ENCODE measurements at regions not wholly inside any gene's neighbourhood (a gene's known extent, or its start where the extent isn't known, plus 50 kb on each side); places are given as distances from the start of the nearest gene placed in this dataset.

DNA sequence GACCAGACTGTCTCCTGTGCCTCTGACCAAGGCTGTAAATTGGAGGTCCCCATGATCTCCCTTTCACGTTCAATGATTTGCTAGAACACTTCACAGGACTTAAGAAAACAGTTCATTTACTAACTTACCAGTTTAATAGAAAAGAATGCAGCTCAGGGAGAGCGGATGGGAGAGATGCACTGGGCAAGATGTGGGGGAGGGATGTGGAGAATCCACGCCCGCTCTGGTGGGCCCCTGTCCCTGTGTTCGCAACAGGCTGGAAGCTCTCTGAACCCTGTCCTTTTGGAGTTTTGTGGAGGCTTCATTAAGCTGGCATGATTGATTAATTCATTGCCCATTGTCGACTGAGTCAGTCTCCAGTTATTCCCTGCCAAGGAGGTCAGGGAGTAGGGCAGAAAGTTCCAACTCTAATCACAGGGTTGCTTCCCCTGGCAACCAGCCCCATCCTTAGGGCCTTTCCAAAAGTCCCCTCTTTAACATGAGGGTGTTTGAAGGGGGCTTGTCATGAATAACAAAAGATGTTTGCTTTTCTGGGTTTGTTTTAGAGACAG is 257.1 kb downstream of the ACKR3 start:
- DNase-seq (ENCODE audit: low spot score) = no peak

DNA sequence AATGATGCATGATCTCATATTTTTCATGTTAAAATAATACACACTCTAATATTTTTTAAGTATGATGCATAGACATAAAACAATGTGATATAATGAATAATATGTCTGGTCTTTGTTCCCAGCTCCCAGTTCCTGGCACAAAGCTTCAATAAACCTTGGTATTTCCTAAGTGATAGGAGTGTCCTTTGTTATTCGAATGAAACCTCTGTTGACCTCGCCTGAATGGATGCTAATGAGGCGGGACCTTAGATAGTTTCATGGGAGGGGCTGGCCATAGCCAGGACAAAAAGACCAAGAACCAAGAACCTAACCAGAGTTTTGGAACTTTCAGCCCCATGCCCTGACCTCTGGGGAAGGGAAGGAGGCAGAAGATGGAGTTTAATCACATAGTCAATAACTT is 257.7 kb upstream of the COPS8 start:
- DNase-seq (ENCODE audit: low spot score) = no peak

DNA sequence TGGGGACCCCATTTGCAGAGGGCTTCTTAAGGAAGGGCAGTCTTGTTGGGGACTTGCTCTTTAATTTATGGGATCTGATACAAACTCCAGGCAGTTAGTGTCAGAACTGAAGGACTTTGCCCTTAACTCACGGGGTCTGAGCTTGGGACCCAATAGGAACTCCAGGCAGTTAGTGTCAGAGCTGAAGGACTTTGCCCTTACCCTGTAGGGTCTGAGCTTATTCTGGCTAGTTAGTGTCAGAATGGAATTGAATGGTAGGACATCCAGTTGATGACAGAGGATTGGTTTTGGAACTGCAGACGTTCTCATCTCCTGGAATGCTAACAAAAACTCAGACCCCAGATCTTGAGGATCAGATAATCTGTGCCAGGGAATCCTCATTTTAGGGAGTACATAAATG is 256.9 kb upstream of the COPS8 start:
- DNase-seq (ENCODE audit: low spot score) = no peak

DNA sequence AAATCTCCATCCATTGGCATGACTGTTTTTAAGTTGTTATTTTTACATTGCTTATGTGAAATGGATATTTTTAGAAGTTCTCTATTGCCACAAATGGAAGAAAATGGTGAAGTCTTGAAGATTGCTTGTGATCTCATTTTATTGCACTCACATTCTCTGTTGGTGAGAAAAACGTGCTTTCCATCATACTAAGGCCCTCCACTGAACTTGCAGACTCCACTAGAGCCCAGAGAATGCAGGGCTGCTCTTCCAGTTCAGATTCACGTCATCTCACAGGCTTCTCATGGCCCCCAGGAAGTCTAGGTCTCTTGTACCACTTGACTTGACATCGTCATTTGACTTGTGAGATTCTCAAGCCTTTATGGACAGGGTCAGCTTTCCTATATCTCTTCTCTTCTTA is 254.8 kb upstream of the COPS8 start:
- DNase-seq (ENCODE audit: low spot score) = no peak

DNA sequence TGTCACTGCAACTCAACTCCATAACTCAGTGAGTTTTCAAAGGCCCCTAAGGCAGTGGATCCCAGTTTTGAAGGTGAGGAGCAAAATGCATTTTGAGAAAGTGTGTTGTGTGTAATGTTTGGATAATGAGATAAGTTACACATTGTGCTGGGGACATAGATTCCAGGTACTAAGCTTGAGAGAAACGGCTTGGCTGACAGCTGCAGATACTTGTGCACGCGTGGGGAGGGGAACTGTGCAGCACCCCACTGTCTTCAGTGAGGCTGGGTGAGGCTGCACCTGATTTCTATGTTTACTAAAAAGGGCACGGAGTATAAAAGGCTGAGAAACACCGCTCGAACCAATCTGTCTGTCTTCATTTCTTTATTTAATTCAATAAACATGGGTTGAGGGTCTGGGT is 254.0 kb upstream of the COPS8 start:
- DNase-seq (ENCODE audit: low spot score) = no peak

DNA sequence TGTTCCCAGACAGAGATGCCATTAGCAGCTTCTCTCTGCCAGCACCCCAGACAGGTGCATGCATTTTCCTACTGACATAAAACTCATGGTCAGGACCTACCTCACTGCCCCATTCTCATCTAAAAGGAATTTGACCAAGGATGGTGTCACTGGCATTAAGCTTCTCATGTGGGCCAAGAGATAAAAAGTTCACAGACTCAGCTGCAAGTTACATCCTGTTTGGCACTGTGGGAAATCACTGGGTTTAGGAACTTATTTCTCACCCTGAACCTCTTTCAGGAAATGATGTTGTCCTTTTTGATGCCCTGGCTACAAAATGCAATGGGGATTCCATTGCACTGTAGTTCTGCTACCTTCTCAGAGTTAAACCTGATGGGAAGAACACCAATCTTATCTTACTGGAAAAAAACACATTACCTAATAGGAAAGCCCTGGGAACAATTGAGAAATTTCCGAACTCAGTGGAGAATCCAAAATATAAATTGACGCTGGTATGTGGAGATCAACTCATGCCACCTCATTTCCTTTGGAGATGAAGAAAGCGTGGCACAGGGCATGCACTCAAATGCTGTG is 252.1 kb upstream of the COPS8 start:
- DNase-seq (ENCODE audit: low spot score) = no peak

DNA sequence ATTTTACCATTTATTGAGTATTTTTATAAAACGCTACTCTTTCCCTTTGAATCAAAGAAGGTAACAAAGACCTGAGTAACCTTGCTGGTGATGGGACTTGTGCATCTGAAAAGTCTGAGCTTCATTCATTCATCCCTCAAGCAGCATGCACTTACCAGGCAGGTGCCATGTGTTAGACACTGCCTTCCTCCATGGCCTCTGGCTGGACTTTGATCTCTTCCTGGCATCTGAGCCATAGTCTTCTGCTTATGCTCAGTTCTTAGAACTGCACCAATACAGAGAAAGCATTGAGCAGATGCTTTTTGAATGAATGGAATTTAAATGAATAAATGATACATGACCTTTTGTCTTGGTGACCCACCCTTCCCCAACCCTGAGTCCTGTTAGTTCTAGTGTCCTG is 251.4 kb upstream of the COPS8 start:
- DNase-seq (ENCODE audit: low spot score) = no peak

DNA sequence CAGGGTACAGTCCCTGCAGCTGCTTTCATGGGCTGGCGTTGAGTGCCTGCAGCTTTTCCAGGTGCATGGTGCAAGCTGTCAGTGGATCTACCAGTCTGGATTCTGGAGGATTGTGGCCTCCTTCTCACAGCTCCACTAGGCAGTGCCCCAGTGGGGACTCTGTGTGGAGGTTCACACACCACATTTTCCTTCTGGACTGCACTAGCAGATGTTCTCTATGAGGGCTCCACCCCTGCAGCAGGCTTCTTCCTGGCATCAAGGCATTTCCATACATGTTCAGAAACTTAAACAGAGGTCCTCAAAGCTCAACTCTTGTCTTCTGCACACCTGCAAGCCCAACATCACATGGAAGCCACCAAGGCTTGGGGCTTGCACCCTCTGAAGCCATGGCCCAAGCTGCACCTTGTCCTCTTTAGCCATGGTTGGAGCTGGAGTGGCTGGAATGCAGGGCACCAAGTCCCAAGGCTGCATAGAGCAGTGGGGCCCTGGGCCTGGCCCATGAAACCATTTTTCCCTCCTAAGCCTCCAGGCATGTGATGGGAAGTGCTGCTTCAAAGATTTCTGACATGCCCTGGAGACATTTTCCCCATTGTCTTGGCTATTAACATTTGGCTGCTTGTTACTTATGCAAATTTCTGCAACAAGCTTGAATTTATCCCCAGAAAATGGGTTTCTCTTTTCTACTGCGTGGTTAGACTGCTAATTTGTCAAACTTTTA is 250.2 kb upstream of the COPS8 start:
- no peak for DNase-seq (ENCODE audit: low spot score)

DNA sequence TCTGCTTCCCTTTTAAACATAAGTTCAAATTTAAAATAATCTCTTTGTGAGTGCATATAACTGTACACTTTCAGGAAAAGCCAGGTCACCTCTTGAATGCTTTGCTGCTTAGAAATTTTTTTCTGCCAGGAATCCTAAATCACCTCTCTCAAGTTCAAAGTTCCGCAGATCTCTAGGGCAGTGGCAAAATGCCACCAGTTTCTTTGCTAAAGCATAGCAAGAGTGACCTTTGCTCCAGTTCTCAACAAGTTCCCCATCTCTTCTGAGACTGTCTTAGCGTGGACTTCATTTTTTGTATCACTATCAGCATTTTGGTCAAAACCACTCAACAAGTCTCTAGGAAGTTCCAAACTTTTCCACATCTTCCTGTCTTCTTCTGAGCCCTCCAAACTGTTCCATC is 249.7 kb upstream of the COPS8 start:
- peak; percentile 45 for DNase-seq (ENCODE audit: low spot score)

DNA sequence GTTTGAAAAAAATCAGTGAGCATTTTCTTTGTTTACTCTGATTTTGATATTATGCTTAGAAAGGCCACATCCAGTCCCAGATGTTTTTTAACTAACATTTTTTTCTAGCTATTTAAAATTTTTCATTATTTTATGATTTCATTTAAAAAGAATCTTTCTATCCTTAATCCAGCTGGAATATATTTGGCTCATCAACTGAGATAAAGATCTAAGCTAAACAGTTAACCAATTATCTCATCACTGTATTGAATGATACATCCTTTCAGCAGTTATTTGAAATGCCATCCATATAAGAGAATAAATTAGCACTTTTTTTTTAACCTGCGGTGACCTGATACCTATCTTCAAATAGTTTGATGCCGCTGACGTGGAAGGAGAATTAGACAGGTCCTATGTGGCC is 245.5 kb upstream of the COPS8 start:
- no peak for DNase-seq (ENCODE audit: low spot score)

DNA sequence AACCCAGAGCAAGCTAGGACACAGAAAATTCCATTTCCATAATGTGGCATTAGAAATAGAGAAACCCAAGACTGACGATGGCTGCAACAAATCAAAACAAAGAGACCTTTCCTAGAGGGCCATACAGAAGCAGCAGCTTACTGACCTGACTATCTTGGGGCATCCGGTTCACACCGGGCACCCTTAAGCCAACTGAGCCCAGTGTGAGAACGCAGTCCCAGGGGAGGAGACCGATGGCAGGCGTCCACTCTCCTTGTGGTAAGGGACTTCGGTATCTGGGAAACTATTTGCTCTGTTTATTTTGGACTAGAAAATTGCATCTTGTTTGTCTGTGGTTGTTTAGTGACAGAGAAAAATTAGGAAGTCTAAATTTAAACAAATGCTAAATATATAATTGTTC is 244.8 kb upstream of the COPS8 start:
- no peak for DNase-seq (ENCODE audit: low spot score)

DNA sequence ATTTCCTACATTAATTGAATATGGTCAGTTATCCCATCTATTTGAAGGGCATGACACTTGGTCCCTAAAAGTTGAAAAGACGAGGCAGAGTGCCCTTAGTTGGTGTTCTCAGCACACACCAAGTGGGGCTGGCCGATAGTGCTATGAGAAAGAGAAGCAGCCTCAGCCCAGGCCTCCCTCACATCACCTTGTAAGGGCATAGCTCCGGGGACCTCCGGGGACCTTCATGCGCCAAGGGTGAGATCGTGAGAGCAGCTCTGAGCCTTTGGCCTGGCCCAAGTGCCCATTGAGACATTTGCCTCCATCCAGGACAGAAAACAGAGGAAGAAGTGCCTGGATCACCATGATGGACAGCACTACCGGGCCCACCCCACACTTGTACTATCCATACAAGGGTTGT is 244.3 kb upstream of the COPS8 start:
- no peak for DNase-seq (ENCODE audit: low spot score)

DNA sequence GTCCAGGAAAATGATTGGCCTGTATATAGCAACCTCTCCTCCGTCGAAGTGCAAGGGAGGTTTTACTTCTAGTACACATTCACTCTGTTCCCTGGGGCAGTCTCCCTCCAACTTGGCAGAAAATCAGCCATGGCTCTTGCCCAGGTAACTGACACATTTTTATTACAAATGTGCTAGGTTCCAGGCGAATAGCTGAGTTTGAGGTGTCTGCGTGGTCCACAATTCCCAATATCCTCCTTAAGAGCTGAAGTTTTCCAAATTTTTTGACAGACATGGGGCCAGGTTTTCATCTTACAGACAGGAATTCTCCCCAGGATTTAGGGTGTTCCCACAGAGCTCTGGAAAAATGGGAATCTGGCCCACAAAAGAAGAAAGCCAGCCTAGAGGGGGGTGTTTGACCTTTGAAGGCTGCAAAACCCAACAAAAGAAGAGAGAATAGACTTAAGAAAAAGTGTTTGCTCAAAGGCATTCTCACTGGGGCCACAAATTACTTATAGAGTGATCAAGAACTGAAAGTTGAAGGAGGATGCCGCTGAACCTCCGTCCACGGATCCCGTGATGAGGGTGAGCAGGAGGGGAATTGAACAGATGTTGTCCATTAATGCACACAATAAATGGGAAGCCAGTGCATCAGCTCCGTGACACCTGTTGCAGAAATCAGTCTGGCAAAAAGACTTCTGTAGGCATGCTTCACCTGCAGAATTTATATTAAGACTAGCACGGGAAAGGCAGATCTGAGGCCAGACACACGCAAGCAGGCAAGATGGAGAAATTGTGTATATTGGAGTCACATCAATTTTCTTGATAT is 242.3 kb upstream of the COPS8 start:
- DNase-seq (ENCODE audit: low spot score) = no peak

DNA sequence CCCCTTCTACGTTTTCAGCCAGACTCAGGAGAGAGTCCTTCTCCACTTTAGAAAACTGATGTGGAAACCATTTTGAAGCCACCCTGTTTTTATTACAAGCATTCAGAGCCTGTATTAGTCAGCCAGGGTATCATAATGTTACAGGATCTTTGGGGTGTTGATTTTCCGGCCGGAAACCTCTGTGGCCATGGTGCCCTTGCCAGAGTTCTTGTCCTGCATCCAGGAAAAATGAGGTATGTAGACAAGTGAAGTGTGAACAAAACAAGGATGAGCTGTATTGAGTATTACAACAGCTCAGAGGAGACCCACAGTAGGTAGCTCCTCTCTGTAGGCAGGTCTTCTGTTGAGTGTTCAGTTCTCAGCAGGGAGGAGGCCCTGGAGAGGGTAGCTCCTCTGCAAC is 241.0 kb upstream of the COPS8 start:
- no peak for DNase-seq (ENCODE audit: low spot score)

DNA sequence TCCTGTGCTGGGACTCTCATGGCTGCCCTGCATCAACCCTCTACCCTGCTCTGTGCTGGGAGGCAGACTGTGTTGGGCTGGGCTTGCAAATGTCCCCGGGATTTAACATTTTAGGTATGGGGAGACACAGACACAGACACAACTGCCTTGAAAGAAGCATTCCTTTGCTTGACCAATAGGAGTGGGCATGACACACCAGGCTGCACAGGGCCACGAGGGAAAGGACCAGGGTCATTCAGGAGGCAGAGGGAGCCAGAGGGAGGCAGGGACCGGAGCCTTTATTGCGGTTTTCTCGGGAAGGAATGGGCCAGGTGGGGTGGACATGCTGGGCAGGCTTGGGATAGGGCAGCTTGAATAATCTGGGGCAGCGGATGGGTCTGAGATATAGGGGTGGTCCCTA is 238.7 kb upstream of the COPS8 start:
- no peak for DNase-seq (ENCODE audit: low spot score)

DNA sequence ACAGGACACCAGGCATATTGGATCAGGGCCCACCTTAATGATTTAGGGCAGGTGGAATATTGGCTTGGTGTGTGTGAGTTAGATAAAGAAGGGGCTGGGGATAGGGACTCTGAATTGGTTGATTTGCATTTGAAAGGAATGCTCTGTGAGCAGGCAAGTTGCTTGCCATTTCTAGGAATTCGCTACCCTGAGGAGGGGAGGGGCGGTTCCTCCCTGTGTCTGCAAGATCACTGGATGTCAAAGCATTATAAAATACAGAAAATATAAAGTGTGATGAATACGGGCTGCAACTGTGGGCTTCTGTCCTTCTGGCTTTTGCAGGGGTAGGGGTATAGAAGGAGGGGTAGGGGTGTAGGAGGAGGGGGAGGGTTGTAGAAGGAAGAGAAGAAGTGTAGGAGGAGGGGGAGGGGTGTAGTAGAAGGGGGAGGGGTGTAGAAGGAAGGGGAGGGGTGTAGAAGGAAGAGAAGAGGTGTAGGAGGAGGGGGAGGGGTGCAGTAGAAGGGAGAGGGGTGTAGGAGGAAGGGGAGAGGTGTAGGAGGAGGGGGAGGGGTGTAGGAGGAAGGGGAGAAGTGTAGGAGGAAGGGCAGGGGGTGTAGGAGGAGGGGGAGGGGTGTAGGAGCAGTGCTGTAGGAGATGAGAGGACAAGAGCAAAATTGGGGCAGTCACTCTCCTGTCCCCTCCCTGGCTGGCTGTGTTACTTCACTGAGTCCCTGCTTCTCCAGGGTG is 238.0 kb upstream of the COPS8 start:
- DNase-seq (ENCODE audit: low spot score) = no peak

DNA sequence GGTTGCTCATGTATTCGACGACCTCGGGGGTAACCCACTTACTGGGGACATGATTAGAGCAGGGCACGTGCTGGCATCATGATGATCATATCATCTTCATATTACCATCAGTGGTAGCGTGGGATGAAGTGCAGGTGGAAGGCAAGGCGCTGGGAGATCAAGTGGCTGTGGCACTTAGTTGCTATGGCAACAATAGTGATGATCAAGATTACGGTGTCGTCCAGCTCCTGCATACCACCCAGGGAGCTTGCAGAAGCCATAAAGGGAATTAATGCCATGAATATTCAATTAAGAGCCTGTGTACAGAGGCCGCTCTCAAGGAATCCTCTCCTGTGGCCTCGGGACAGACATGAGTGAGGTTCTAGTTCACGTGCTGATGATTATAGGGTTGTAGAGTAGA is 237.2 kb upstream of the COPS8 start:
- DNase-seq (ENCODE audit: low spot score) = no peak

DNA sequence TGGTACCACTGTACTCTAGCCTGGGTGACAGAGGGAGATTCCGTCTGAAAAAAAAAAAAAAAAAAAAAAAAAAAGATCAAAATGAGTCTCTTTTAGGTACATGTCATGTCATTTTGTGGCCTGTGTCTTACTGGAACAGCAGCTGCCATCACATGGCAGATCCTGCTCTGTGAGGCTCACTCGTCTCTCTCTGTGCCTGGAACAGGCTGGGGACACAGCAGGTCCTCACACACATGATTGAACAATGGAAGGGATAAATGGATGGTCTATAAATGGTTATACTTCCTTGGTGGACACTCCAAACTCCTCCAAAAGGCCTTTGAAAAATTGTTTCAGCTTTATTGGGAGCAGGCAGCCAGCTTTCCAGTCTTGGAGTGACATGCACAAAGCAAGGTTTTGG is 236.2 kb upstream of the COPS8 start:
- no peak for DNase-seq (ENCODE audit: low spot score)

DNA sequence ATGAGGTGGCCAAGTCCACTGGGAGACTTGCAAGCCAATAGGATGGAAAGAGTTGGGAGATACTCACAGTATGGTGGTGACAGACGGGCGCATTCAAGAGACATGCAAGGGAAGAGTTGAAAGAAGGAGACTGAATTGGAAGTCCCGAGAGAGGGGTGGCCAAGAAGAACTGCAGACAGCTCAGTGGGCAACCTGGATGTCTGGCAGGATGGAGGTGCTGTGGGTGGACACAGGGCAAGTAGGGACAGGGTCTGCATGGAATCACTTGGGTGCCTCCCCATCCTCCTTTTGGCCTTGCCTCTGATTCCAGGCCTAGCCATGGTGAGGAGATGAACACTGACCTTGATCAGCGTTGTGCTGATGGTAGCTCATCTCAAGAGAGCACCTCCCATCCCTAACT is 235.7 kb upstream of the COPS8 start:
- no peak for DNase-seq (ENCODE audit: low spot score)

DNA sequence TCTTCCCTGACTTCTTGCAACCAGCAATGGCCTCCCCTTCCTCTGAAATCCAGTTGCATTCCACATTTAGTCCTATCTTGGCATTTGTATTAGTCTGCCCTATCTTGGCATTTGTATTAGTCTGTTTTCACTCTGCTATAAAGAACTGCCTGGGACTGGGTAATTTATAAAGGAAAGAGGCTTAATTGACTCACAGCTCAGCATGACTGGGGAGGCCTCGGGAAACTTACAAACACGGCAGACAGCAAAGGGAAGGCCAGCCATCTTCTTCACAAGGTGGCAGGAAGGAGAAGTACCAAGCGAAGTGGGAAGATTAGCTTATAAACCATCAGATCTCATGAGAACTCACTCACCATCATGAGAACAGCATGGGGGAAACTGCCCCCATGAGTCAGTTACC is 234.5 kb upstream of the COPS8 start:
- no peak for DNase-seq (ENCODE audit: low spot score)

DNA sequence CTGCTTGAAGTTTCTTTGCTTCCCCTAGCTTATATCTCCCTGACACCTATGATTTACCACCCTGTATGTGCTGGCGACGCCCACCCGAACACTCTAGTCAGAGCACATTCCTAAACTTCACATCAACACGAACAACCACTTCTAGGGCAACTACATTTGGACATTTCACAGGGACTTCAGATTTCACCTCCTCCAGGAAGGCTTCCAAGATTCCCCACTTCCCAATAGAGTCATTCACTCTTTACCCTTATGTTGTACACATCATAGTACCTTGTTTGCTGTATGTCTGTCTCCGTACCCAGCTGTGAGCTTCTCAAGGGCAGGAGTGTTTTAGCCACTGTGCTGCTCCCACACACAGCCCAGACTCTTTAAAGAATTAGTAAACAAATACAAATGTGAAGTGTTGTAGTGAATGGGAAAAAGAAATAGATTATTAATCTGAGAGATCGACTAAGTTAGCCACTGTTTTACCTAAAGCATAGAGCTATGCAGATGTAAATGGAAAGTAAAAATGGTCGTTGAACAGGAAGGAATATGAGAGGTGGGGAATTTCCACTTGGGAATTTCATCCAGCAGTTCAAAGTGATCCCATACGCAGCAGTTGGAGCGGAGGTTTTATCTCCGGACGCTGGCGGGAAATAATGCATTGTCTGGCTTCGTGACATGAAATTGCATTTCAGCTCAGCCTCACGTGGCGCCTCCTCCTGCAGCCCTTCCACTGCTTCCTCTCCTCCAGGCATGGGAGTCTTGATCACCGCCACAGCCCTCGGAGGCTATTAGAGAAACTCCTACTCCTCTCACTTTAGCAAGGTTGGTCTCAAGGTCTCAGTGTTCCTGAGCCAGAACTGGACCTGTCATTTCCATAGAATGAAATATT is 233.4 kb upstream of the COPS8 start:
- DNase-seq (ENCODE audit: low spot score) = no peak

DNA sequence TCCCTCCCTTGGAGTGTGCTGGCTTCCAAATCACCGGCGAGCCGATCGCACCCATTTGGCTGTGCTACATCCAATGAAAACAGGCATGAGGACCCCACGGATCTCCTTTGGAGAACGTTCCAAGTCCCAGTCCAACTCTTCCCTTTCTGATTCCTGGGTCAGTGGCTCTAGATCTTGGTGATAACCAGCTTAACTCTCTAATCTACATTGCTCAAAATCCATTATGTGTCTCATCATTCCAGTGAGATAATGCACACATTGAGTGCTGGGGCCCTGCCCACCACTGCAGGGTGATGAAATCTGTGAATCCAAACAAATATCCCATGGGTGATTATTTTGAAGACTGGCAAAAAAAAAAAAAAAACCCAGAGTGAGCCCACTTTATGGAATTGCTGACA is 232.7 kb upstream of the COPS8 start:
- DNase-seq (ENCODE audit: low spot score) = no peak

All from pons (tissue), 1 donor.